Nephron (organoid): ENCODE measurements at regions not wholly inside any gene's neighbourhood (a gene's known extent, or its start where the extent isn't known, plus 50 kb on each side); places are given as distances from the start of the nearest gene placed in this dataset.
"Not testable (repeated sequence)": the region's sequence is repeated elsewhere in the genome, so short reads cannot be mapped to it uniquely, and the experiment has no call there.

ENCODE experiments used
- H3K27ac Mint-ChIP-seq, 3 experiments: 2 replicates each; pipeline ENCODE4 v1.8.0; 2020; ENCODE audit warnings: mixed read lengths in 3 of 3, mild to moderate bottlenecking in 2 of 3, moderate library complexity in 1 of 3
- H3K27me3 Mint-ChIP-seq: 2 replicates; pipeline ENCODE4 v1.8.0; 2021; ENCODE audit warnings: low read depth, mild to moderate bottlenecking, moderate library complexity, mixed read lengths
- H3K36me3 Mint-ChIP-seq: 2 replicates; pipeline ENCODE4 v1.8.0; 2020; ENCODE audit warnings: low read depth, mixed read lengths
- H3K4me1 Mint-ChIP-seq: 2 replicates; pipeline ENCODE4 v1.8.0; 2020; ENCODE audit warnings: mixed read lengths
- H3K4me3 Mint-ChIP-seq, 3 experiments: 2 replicates each; pipeline ENCODE4 v1.8.0; 2020; ENCODE audit warnings: mild to moderate bottlenecking in 3 of 3, mixed read lengths in 3 of 3, moderate library complexity in 2 of 3
- H3K9me3 Mint-ChIP-seq: 2 replicates; pipeline ENCODE4 v1.8.0; 2020; ENCODE audit warnings: mixed read lengths

DNA sequence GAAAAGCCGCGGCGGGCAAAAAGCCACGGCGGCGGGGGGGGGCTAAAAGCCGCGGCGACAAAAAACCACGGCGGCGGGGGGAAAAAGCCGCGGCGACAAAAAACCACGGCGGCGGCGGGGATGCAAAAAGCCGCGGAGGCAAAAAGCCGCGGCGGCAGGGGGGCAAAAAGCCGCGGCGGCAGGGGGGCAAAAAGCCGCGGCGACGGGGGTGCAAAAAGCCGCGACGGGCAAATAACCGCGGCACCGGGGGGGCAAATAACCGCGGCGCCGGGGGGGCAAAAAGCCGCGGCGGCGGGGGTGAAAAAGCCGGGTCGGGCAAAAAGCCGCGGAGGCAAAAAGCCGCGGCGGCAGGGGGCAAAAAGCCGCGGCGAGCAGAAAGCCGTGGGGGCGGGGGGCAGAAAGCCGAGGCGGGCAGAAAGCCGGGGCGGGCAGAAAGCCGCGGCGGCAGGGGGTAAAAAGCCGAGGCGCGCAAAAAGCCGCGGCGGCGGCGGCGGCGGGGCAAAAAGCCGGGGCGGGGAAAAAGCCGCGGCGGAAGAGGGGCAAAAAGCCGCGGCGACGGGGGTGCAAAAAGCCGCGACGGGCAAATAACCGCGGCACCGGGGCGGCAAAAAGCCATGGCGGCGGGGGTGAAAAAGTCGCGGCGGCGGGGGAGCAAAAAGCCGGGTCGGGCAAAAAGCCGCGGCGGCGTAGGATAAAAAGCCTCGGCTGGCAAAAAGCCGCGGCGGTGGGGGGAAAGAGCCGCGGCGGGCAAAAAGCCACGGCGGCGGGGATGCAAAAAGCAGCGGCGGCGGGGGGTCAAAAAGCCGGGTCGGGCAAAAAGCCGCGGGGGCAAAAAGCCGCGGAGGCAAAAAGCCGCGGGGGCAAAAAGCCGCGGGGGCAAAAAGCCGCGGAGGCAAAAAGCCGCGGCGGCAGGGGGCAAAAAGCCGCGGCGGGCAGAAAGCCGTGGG lies 1632.4 kb downstream of the RPIA start:
- H3K36me3 Mint-ChIP-seq, H3K4me1 Mint-ChIP-seq, H3K4me3 Mint-ChIP-seq, H3K9me3 Mint-ChIP-seq, H3K27ac Mint-ChIP-seq: not testable (repeated sequence)
- peaks cover 12% of the 10 kb centered on the region for H3K27me3 Mint-ChIP-seq

DNA sequence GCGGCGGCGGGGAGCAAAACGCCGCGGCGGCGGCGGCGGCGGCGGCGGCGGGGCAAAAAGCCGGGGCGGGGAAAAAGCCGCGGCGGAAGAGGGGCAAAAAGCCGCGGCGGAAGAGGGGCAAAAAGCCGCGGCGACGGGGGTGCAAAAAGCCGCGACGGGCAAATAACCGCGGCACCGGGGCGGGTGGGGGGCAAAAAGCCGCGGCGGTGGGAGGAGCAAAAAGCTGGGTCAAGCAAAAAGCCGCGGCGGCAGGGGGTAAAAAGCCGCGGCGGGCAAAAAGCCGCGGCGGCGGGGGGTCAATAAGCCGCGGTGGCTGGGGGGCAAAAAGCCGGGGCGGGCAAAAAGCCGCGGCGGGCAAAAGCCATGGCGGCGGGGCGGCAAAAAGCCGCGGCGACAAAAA lies 1633.2 kb downstream of the RPIA start:
- not testable (repeated sequence) for H3K36me3 Mint-ChIP-seq, H3K4me1 Mint-ChIP-seq, H3K27ac Mint-ChIP-seq, H3K9me3 Mint-ChIP-seq, H3K4me3 Mint-ChIP-seq
- H3K27me3 Mint-ChIP-seq: peaks cover 12% of the 10 kb centered on the region

DNA sequence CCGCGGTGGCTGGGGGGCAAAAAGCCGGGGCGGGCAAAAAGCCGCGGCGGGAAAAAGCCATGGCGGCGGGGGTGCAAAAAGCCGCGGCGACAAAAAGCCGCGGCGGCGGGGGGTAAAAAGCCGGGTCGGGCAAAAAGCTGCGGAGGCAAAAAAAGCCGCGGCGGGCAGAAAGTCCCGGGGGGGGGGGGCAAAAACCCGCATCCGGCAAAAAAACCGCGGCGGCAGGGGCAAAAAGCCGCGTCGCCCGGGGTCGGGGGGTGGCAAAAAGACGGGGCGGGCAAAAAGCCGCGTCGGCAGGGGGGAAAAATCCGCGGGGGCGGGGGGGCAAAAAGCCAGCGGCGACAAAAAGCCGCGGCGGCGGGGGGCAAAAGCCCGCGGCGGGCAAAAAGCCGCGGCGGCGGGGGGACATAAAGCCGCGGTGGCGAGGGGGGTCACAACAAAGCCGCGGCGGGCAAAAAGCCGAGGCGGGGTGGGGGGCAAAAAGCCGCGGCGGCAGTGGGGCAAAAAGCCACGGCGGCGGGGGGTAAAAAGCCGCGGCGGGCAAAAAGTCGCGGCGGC lies 1634.4 kb downstream of the RPIA start:
- not testable (repeated sequence) for H3K36me3 Mint-ChIP-seq

DNA sequence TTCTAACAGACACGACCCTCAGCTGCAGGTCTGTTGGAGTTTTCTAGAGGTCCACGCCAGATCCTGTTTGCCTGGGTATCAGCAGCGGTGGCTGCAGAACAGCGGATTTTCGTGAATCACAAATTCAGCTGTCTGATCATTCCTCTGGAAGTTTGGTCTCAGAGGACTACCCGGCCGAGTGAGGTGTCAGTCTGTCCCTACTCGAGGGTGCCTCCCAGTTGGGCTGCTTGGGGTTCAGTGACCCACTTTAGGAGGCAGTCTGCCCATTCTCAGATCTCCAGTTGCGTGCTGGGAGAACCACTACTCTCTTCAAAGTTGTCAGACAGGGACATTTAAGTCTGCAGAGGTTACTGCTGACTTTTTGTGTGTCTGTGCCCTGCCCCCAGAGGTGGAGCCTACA lies 1664.1 kb downstream of the RPIA start:
- H3K27me3 Mint-ChIP-seq, H3K27ac Mint-ChIP-seq, H3K36me3 Mint-ChIP-seq, H3K4me3 Mint-ChIP-seq, H3K9me3 Mint-ChIP-seq, H3K4me1 Mint-ChIP-seq: not testable (repeated sequence)

More for the DNA sequence above, 1634.4 kb downstream of the RPIA start:
- H3K4me1 Mint-ChIP-seq, H3K27ac Mint-ChIP-seq, H3K4me3 Mint-ChIP-seq, H3K9me3 Mint-ChIP-seq: not testable (repeated sequence)
- H3K27me3 Mint-ChIP-seq: peaks cover 12% of the 10 kb centered on the region

DNA sequence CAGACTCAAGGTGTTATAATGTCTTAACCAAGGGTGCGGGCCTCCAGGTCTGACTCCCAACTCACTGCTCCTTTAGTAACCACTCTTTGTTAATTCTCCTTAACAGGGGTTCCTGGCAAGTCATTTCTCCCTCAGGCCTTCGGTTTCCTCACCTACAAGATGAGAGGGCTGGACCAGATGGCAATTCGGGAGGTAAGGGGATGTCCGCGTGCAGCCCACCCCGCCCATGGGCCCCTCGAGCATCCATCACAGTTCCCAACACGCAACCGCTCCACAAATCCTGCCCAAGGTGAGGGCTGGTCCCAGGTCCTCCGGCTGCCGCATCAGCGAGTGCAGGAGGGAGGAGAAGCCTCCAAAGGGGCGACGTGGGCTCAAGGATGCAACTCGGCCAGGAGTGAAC lies 1667.9 kb downstream of the RPIA start:
- not testable (repeated sequence) for H3K27me3 Mint-ChIP-seq, H3K4me1 Mint-ChIP-seq, H3K4me3 Mint-ChIP-seq, H3K9me3 Mint-ChIP-seq, H3K36me3 Mint-ChIP-seq, H3K27ac Mint-ChIP-seq

DNA sequence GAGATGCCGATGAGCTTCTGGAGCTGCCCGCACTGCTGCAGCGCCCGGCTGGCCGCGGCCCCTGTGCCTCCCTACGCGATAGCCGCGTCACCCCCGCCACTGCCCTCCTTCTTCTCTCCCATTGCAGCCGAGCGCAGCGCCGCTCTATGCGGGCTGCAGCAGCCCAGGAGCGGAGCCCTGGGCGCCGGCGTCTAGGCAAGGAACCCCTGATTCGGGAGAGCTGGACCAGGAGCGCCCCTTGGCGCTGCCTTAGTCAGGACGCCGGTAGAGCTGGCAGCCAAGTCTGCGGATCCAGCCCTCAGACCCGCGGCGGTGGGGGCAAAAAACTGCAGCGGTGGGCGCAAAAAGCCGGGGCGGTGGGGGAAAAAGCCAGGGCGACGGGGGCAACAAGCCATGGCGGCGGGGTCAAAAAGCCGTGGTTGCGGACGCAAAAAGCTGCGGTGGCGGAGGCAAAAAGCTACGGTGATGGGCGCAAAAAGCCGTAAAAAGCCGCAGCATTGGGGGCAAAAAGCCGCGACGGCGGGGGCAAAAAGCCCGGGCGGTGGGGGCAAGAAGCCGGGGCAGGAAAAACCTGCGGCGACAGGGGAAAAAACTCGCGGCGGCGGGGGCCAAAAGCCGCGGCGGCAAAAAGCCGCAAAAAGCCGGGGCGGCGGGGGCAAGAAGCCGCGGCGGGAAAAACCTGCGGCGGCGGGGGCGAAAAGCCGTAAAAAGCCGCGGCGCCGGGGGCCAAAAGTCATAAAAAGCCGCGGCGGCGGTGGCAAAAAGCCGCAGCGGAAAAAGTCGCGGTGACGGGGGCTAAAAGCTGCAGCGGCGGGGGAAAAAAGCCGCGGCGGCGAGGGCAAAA lies 1668.6 kb downstream of the RPIA start:
- H3K9me3 Mint-ChIP-seq, H3K4me1 Mint-ChIP-seq, H3K36me3 Mint-ChIP-seq, H3K27me3 Mint-ChIP-seq, H3K4me3 Mint-ChIP-seq, H3K27ac Mint-ChIP-seq: not testable (repeated sequence)

GRCh38 chr2:90360731-90361035 lies 1669.2 kb downstream of the RPIA start:
- H3K36me3 Mint-ChIP-seq, H3K4me1 Mint-ChIP-seq, H3K27ac Mint-ChIP-seq, H3K27me3 Mint-ChIP-seq, H3K4me3 Mint-ChIP-seq, H3K9me3 Mint-ChIP-seq: not testable (repeated sequence)
